Ovary (tissue), 7 donors: ENCODE measurements at regions not wholly inside any gene's neighbourhood (a gene's known extent, or its start where the extent isn't known, plus 50 kb on each side); places are given as distances from the start of the nearest gene placed in this dataset.

ENCODE experiments used
- DNase-seq, 5 donors: peaks; one replicate each; pipeline ENCODE4 v3.0.0-alpha.2; 2019 to 2020
- H3K27ac ChIP-seq, 2 donors: fragments of 200-600 bp; one replicate each; pipeline versions ENCODE4 v1.5.1 to v1.8.0; 2019 to 2022
- H3K27me3 ChIP-seq: fragments of 200-600 bp; one replicate; pipeline ENCODE4 v1.8.0; 2022
- H3K36me3 ChIP-seq: fragments of 200-600 bp; sonication (generic); one replicate; pipeline ENCODE4 v1.5.1; 2019
- H3K4me1 ChIP-seq: one replicate; pipeline ENCODE4 v1.8.1; 2013; ENCODE audit warnings: mild to moderate bottlenecking, moderate library complexity; ENCODE audit not compliant: insufficient read depth
- H3K4me3 ChIP-seq: fragments of 200-600 bp; sonication (generic); one replicate; pipeline ENCODE4 v1.5.1; 2017
- H3K9me3 ChIP-seq, 2 donors: fragments of 200-600 bp in 1 of 2; sonication (generic) in 1 of 2; one replicate each; pipeline versions ENCODE4 v1.5.1 to v1.8.1; 2013 to 2019; ENCODE audit warnings: mild to moderate bottlenecking in 1 of 2, moderate library complexity in 1 of 2
- EP300 ChIP-seq: sonication (generic); formaldehyde crosslinking; IDR thresholded peaks from one replicate; pipeline ENCODE4 v1.6.1; 2017; ENCODE audit warnings: antibody characterized with exemption
- POLR2A ChIP-seq: fragments of 450-650 bp; IDR thresholded peaks from one replicate; pipeline ENCODE4 v1.6.1; 2017; ENCODE audit warnings: antibody characterized with exemption, mild to moderate bottlenecking, moderate library complexity
- WGBS, 3 donors: extraction: QIAGEN DNeasy Blood & Tissue Kit in 1 of 3; methylation state at CpG; one replicate each; pipeline versions ENCODE4 v1.1.5 to v1.1.7; 2013 to 2017; 5-methylcytosine and 5-hydroxymethylcytosine counted together
- intact Hi-C, 4 donors: fragments of 100-400 bp; cut with DNase I; formaldehyde crosslinking; loops; one replicate each; pipeline versions ENCODE4 v1.11.0 to v1.15.1; 2022 to 2023
- TF ChIP-seq, protein P1 (sequence below), 3 donors: fragments of 450-650 bp in 2 of 3; fragments of 200-600 bp in 1 of 3; IDR thresholded peaks; one replicate each; pipeline versions ENCODE4 v1.5.1 to v1.8.0; 2016 to 2022; ENCODE audit warnings: antibody characterized with exemption in 3 of 3, mild to moderate bottlenecking in 1 of 3
- donor health status: DM: no; HTN: no; CAD: no; lungs with moderate emphysema.
- donor health status: DM: no; HTN: no; CAD: no.
- donor health status: Bipolar disorder and iron deficiency.
- donor health status: DM: no; HTN: no; CAD: no.
- donor health status: DM: yes; HTN: yes; CAD: no.

DNA sequence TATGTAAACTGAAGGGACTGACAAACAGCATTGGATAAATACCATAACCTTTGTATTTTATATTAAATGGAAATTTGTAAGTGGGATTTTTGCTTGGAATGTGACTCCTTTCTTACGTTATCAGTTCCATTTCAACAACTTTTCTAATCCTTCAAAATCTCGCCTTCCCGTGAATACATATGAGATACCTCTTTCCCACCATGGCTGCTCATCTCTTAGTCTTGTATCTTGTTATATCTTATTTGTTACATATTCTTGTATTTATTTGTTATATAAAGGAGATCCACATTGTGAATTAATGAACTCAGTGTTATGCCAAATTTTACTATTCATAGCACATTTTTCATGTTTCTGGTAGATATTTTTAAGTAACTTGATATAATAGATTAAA is 623.7 kb downstream of the MCTP2 start:
- TF ChIP-seq EP300: no peak
- TF ChIP-seq POLR2A: no peak
- TF ChIP-seq, protein P1, sequence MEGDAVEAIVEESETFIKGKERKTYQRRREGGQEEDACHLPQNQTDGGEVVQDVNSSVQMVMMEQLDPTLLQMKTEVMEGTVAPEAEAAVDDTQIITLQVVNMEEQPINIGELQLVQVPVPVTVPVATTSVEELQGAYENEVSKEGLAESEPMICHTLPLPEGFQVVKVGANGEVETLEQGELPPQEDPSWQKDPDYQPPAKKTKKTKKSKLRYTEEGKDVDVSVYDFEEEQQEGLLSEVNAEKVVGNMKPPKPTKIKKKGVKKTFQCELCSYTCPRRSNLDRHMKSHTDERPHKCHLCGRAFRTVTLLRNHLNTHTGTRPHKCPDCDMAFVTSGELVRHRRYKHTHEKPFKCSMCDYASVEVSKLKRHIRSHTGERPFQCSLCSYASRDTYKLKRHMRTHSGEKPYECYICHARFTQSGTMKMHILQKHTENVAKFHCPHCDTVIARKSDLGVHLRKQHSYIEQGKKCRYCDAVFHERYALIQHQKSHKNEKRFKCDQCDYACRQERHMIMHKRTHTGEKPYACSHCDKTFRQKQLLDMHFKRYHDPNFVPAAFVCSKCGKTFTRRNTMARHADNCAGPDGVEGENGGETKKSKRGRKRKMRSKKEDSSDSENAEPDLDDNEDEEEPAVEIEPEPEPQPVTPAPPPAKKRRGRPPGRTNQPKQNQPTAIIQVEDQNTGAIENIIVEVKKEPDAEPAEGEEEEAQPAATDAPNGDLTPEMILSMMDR (IDR thresholded peaks at IDR 0.05): no peak
- DNase-seq: no peak
- Histone ChIP-seq H3K36me3 (no peaks in the 10 kb centered on the region), H3K27me3 (no peaks in the 10 kb centered on the region), H3K4me1 (peaks cover 2% of the 10 kb centered on the region), H3K4me3 (no peak overlapping the region), H3K9me3 (no peaks in the 10 kb centered on the region), H3K27ac (no peak overlapping the region)
- intact Hi-C loops: no loop called here
- 96 to 99% (median 97%) methylated on average over 3 of the region's 3 CpGs for WGBS, 3 donors

DNA sequence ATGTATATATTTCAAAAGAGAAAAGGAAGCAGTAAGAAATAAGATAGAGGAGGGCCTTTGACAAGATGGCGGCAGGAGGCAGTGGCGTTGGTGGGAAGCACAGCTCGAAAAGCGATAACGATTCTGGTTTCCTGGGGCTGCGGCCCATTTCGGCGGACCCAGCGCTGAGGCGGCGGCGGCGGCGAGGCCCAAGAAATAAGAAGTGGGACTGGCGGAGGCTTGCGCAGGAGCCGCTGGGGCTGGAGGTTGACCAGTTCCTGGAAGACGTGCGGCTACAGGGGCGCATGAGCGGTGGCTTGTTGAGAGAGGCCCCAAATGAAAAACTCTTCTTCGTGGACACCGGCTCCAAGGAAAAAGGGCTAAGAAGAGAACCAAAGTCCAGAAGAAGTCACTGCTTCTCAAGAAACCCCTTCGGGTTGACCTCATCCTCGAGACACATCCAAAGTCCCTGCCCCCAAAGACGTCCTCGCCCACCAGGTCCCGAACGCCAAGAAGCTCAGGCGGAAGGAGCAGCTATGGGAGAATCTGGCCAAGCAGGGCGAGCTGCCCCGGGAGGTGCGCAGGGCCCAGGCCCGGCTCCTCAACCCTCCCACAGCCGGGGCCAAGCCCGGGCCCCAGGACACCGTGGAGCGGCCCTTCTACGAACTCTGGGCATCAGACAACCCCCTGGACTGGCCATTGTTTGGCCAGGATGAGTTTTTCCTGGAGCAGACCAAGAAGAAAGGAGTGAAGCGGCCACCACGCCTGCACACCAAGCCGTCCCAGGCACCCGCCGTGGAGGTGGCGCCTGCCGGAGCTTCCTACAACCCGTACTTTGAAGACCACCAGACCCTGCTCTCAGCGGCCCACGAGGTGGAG is 624.3 kb downstream of the MCTP2 start:
- no peak overlapping the region for H3K4me3 ChIP-seq
- TF ChIP-seq, protein P1 (IDR thresholded peaks at IDR 0.05): no peak
- TF ChIP-seq POLR2A (no peak), EP300 (no peak)
- 96 to 98% (median 97%) methylated on average over 44 to 49 of the region's 49 CpGs for whole genome bisulfite sequencing, 3 donors
- DNase-seq: no peak
- no peaks in the 10 kb centered on the region for H3K36me3 ChIP-seq
- no peaks in the 10 kb centered on the region for H3K27me3 ChIP-seq
- H3K9me3 ChIP-seq: no peaks in the 10 kb centered on the region
- intact Hi-C loops: no loop called here
- peaks cover 2% of the 10 kb centered on the region for H3K4me1 ChIP-seq
- H3K27ac ChIP-seq: no peak overlapping the region

DNA sequence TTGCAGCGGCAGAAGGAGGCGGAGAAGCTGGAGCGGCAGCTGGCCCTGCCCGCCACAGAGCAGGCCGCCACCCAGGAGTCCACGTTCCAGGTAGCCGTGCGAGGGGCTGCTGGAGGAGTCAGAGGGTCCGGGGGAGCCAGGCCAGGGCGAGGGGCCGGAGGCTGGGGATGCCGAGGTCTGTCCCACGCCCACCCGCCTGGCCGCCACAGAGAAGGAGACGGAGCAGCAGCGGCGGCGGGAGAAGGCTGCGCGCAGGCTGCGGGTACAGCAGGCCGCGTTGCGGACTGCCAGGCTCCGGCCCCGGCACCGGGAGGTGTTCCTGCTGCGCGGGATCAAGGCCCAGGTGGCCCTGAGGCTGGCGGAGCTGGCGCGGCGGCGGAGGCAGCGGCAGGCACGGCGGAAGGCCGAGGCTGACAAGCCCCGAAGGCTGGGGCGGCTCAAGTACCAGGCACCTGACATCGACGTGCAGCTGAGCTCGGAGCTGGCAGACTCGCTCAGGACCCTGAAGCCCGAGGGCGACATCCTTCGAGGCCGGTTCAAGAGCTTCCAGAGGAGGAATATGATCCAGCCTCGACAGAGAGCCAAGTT is 625.0 kb downstream of the MCTP2 start:
- Histone ChIP-seq H3K4me1 (peaks cover 2% of the 10 kb centered on the region), H3K27ac (no peak overlapping the region), H3K9me3 (no peaks in the 10 kb centered on the region), H3K4me3 (no peak overlapping the region), H3K27me3 (no peaks in the 10 kb centered on the region), H3K36me3 (no peaks in the 10 kb centered on the region)
- no peak for TF ChIP-seq POLR2A
- TF ChIP-seq, protein P1 (IDR thresholded peaks at IDR 0.05): no peak
- TF ChIP-seq EP300: no peak
- DNase-seq: no peak
- 91 to 96% (median 95%) methylated on average over 42 to 50 of the region's 50 CpGs for WGBS, 3 donors
- intact Hi-C loops: no loop called here

DNA sequence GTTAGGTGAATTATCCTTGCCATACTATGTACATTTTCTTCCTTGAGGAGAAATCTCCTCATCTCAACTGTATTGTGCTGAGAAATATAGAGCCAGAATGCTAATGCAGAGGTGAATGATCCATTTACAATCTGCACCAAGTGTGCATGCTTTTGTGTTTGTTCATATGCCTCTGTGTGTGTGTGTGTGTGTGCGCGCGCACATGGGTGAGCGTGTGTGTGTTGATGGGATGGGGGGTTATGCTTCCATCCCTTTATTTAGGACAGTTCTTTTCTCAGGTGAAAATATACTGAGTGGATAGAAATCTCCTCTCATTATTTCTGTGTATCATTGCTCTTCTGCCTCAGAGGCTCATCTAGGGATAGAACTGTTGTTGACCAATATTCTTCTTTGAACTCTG is 626.1 kb downstream of the MCTP2 start:
- H3K36me3 ChIP-seq: no peaks in the 10 kb centered on the region
- TF ChIP-seq, protein P1 (IDR thresholded peaks at IDR 0.05): no peak
- TF ChIP-seq EP300 (no peak), POLR2A (no peak)
- peaks cover 2% of the 10 kb centered on the region for H3K4me1 ChIP-seq
- DNase-seq: no peak
- no peak overlapping the region for H3K27ac ChIP-seq
- intact Hi-C loops: no loop called here
- 95 to 98% (median 97%) methylated on average over 4 of the region's 4 CpGs for WGBS, 3 donors
- H3K27me3 ChIP-seq: no peaks in the 10 kb centered on the region
- H3K9me3 ChIP-seq: no peaks in the 10 kb centered on the region
- no peak overlapping the region for H3K4me3 ChIP-seq
